ENCODE measurements at regions not wholly inside any gene's neighbourhood (a gene's known extent, or its start where the extent isn't known, plus 50 kb on each side); places are given as distances from the start of the nearest gene placed in this dataset.

GRCh38 chr21:16974060-16974459, 538.8 kb upstream of the CXADR start:
- TF ChIP-seq EZH2phosphoT487 (IDR thresholded peaks at IDR 0.05; ENCODE audit: low read depth), result no peak
- TF ChIP-seq, protein P1, sequence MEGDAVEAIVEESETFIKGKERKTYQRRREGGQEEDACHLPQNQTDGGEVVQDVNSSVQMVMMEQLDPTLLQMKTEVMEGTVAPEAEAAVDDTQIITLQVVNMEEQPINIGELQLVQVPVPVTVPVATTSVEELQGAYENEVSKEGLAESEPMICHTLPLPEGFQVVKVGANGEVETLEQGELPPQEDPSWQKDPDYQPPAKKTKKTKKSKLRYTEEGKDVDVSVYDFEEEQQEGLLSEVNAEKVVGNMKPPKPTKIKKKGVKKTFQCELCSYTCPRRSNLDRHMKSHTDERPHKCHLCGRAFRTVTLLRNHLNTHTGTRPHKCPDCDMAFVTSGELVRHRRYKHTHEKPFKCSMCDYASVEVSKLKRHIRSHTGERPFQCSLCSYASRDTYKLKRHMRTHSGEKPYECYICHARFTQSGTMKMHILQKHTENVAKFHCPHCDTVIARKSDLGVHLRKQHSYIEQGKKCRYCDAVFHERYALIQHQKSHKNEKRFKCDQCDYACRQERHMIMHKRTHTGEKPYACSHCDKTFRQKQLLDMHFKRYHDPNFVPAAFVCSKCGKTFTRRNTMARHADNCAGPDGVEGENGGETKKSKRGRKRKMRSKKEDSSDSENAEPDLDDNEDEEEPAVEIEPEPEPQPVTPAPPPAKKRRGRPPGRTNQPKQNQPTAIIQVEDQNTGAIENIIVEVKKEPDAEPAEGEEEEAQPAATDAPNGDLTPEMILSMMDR (IDR thresholded peaks at IDR 0.05; ENCODE audit: low read depth, low read length), result no peak
